AG04449 (cell line): ENCODE measurements at regions not wholly inside any gene's neighbourhood (a gene's known extent, or its start where the extent isn't known, plus 50 kb on each side); places are given as distances from the start of the nearest gene placed in this dataset.

Experiments used
- CTCF ChIA-PET: fragments of 350-600 bp; formaldehyde crosslinking; extraction: SDS; loops from one replicate; lab custom pipeline; 2021; ENCODE audit warnings: antibody characterized with exemption; lab: Yijun Ruan, JAX
- POLR2A ChIA-PET: fragments of 400-600, 350-600 bp; formaldehyde crosslinking; extraction: SDS; loops from one replicate; lab custom pipeline; 2020; ENCODE audit warnings: antibody characterized with exemption, inconsistent platforms; lab: Yijun Ruan, JAX
- DNase-seq: peaks from one replicate; pipeline ENCODE4 v3.0.0-alpha.2; 2010; ENCODE audit warnings: low read depth, low spot score
- H3K4me3 ChIP-seq: 2 replicates; pipeline ENCODE4 v1.5.1; 2011; ENCODE audit warnings: low read depth, mild to moderate bottlenecking, control low read depth, low read length
- TF ChIP-seq, protein P1 (sequence below): IDR thresholded peaks from one replicate; pipeline ENCODE4 v1.5.1; 2011; ENCODE audit warnings: mild to moderate bottlenecking, moderate library complexity, low read length, control low read depth, inconsistent platforms; ENCODE audit not compliant: insufficient read depth; ENCODE audit errors: missing control alignments

- no peak overlapping the region for H3K4me3 ChIP-seq
- ChIA-PET CTCF (interaction anchor here (1.1 kb wide), 1 partner anchor 27 kb away, joined by 3 read pairs; no protein-coding TSS in a partner anchor), POLR2A (no interaction called here)
- TF ChIP-seq, protein P1, sequence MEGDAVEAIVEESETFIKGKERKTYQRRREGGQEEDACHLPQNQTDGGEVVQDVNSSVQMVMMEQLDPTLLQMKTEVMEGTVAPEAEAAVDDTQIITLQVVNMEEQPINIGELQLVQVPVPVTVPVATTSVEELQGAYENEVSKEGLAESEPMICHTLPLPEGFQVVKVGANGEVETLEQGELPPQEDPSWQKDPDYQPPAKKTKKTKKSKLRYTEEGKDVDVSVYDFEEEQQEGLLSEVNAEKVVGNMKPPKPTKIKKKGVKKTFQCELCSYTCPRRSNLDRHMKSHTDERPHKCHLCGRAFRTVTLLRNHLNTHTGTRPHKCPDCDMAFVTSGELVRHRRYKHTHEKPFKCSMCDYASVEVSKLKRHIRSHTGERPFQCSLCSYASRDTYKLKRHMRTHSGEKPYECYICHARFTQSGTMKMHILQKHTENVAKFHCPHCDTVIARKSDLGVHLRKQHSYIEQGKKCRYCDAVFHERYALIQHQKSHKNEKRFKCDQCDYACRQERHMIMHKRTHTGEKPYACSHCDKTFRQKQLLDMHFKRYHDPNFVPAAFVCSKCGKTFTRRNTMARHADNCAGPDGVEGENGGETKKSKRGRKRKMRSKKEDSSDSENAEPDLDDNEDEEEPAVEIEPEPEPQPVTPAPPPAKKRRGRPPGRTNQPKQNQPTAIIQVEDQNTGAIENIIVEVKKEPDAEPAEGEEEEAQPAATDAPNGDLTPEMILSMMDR = no peak
- DNase-seq = no peak
Measured at GRCh38 chr6:148112851-148113319, 229.8 kb upstream of the SASH1 start.

DNA sequence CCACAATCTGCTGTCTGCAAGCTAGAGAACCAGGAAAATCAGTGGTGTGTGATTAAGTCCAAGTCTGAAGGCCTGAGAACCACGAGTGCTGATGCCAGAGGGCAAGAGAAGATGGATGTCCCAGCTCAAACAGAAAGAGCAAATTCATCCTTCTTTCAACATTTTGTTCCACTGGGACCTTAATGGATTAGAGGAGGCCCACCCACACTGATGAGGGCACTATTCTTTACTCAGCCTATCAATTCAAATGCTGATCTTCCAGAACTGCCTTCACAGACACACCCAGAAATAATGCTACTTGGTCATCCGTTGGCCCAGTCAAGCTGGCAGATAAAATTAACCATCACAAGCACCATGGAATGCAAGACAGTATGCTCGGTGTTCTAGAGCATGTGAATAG is 226.6 kb upstream of the SASH1 start:
- ChIA-PET POLR2A (no interaction called here), CTCF (interaction anchor here (1.5 to 2.0 kb wide), 3 partner anchors 12 to 609 kb away, joined by 3 to 6 read pairs (median 3); no protein-coding TSS in a partner anchor)
- H3K4me3 ChIP-seq = no peak overlapping the region
- TF ChIP-seq, protein P1 = no peak
- DNase-seq = no peak

DNA sequence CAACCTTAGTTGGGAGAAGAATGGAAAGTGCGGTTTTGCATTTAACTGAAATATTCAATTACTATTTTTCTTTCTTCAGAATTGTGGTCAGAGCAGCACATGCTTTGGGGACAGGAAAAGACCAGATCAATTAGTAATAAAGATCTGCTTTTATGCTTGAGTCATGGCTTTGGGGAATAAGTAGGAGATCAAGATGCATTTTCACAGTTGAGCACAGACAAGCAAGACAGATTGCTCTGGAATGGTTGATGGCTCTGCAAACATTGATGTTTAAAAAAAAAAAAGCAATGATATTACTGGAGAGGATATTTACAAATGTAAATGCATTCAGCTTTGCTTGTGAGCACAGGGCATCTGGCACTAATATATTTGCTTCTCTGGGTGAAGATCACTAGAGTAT is 224.4 kb upstream of the SASH1 start:
- TF ChIP-seq, protein P1 = no peak
- ChIA-PET POLR2A (no interaction called here), CTCF (no interaction called here)
- no peak overlapping the region for H3K4me3 ChIP-seq
- DNase-seq = no peak

DNA sequence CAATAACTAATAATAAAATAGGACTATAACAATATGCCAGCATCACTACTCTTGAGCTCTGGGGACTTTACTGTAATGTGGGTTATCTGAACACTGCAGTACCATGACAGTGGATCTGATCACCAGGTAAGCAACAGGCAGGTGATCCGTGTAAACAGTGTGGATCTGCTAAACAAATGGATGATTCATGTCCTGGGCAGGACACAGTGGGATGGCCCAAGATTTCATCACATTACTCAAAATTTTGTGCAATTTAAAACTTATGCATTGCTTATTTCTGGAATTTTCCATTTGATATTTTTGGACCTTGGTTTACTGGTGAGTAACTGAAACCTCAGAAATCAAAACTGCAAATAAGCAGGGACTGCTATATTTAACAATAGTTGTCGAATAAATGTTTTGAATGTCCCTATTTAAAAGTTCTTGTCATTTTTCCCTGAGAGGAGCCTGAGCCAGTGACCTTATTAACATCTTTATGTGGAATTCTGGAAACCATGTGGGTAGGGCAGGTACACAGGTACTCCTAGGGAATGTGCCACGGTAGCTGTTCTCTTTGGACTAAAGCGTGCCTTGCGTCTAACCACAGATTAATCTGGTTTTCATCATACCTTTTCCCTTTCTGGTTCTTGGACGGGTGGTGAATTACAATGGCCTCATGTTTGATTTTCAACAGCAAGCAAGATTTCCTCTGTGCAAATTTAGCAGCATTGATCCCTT is 214.5 kb upstream of the SASH1 start:
- ChIA-PET CTCF (interaction anchor here (0.9 to 1.0 kb wide), 3 partner anchors 17 to 737 kb away, joined by 3 to 4 read pairs (median 3); no protein-coding TSS in a partner anchor), POLR2A (no interaction called here)
- no peak for DNase-seq
- no peak overlapping the region for H3K4me3 ChIP-seq
- TF ChIP-seq, protein P1 = no peak

- H3K4me3 ChIP-seq = no peak overlapping the region
- ChIA-PET CTCF (interaction anchor here (0.9 to 1.4 kb wide), 4 partner anchors 12 to 627 kb away, joined by 3 to 4 read pairs (median 3); no protein-coding TSS in a partner anchor), POLR2A (no interaction called here)
- TF ChIP-seq, protein P1 = no peak
- no peak for DNase-seq
Measured at GRCh38 chr6:148134592-148134991, 208.0 kb upstream of the SASH1 start.

- POLR2A ChIA-PET = no interaction called here
- no peak for DNase-seq
- TF ChIP-seq, protein P1 = no peak
- H3K4me3 ChIP-seq = no peak overlapping the region
- CTCF ChIA-PET = interaction anchor here (1.0 to 1.1 kb wide), 3 partner anchors 8 to 41 kb away, joined by 3 to 8 read pairs (median 3); no protein-coding TSS in a partner anchor
Measured at GRCh38 chr6:148136586-148136985, 206.1 kb upstream of the SASH1 start.
